HepG2 (cell line): ENCODE measurements at regions not wholly inside any gene's neighbourhood (a gene's known extent, or its start where the extent isn't known, plus 50 kb on each side); places are given as distances from the start of the nearest gene placed in this dataset.

ENCODE experiments used
- ATAC-seq: fragments of 200-7000 bp; cut with Tn5 transposase; 3 replicates; pipeline ENCODE4 v1.9.1; 2020; ENCODE audit warnings: mild to moderate bottlenecking, moderate library complexity
- BruUV-seq: library from RNA; stranded (reverse); fragments of 400-500 nt; replicated peaks from 2 replicates; lab custom pipeline; 2021; lab: Mats Ljungman, UMichigan
- CTCF ChIA-PET: fragments of 300-600 bp; formaldehyde crosslinking; extraction: SDS; loops from one replicate; lab custom pipeline; 2021; ENCODE audit warnings: low total read pairs, inconsistent platforms, low intra/inter-chr PET ratio; lab: Yijun Ruan, JAX
- POLR2A ChIA-PET: fragments of 350-600 bp; sonication (Branson Sonifier 250); formaldehyde crosslinking; loops from one replicate; lab custom pipeline; 2020; ENCODE audit warnings: antibody characterized with exemption, inconsistent platforms; lab: Yijun Ruan, JAX
- DNase-seq: peaks from one replicate; pipeline ENCODE4 v3.0.0-alpha.2; 2015; ENCODE audit warnings: low spot score
- FAIRE-seq: peaks from 3 replicates; lab custom pipeline; 2011; peaks lifted over from hg19 to GRCh38; lab: Jason Lieb, UNC
- H2AFZ ChIP-seq: one replicate; pipeline ENCODE4 v1.6.1; 2011; ENCODE audit warnings: low read length, inconsistent platforms
- H3K27ac ChIP-seq: fragments of 300-600 bp; 3 replicates; pipeline ENCODE4 v1.8.0; 2011; ENCODE audit warnings: mixed run types, mild to moderate bottlenecking, mixed read lengths, low read length, inconsistent platforms; ENCODE audit not compliant: insufficient read depth; ENCODE audit errors: extremely low read length
- H3K27me3 ChIP-seq, 2 experiments: fragments of 200-600 bp in 1 of 2; 2 replicates in 1 of 2; 3 replicates in 1 of 2; pipeline versions ENCODE4 v1.6.0 to v1.8.0; 2011; ENCODE audit warnings: low read length in 2 of 2, mild to moderate bottlenecking in 2 of 2, moderate library complexity in 2 of 2, inconsistent platforms in 1 of 2; ENCODE audit not compliant: insufficient read depth in 2 of 2, control insufficient read depth in 1 of 2
- H3K36me3 ChIP-seq, 2 experiments: fragments of 200-600 bp in 1 of 2; replicated peaks in 1 of 2; 2 replicates in 1 of 2; 3 replicates in 1 of 2; pipeline versions ENCODE4 v1.5.1 to v1.8.0; 2011; ENCODE audit warnings: low read length in 2 of 2, inconsistent platforms in 1 of 2; ENCODE audit not compliant: insufficient read depth in 2 of 2, control insufficient read depth in 1 of 2
- H3K4me1 ChIP-seq: 2 replicates; pipeline ENCODE4 v1.5.1; 2012; ENCODE audit warnings: low read length, inconsistent platforms; ENCODE audit not compliant: insufficient read depth
- H3K4me2 ChIP-seq: 2 replicates; pipeline ENCODE4 v1.6.0; 2011; ENCODE audit warnings: low read depth, low read length, inconsistent platforms
- H3K4me3 ChIP-seq, 3 experiments: fragments of 200-600 bp in 1 of 3; sonication (generic), shearing (Covaris generic) in 1 of 3; replicated peaks in 1 of 3; 2 replicates each; pipeline ENCODE4 v1.5.1; 2011 to 2016; ENCODE audit warnings: low read length in 3 of 3, inconsistent platforms in 2 of 3, low read depth in 2 of 3, mild to moderate bottlenecking in 2 of 3, control low read depth in 1 of 3, mixed read lengths in 1 of 3; ENCODE audit not compliant: insufficient read depth in 1 of 3
- H3K79me2 ChIP-seq: one replicate; pipeline ENCODE4 v1.6.1; 2011; ENCODE audit warnings: low read length, inconsistent platforms; ENCODE audit not compliant: insufficient read depth
- H3K9ac ChIP-seq: 2 replicates; pipeline ENCODE4 v1.6.0; 2011; ENCODE audit warnings: mild to moderate bottlenecking, low read depth, low read length, inconsistent platforms; ENCODE audit not compliant: insufficient read depth
- H3K9me3 ChIP-seq: 2 replicates; pipeline ENCODE4 v1.5.1; 2012; ENCODE audit warnings: mild to moderate bottlenecking, low read length
- H4K20me1 ChIP-seq: 2 replicates; pipeline ENCODE4 v1.6.0; 2011; ENCODE audit warnings: inconsistent platforms, mild to moderate bottlenecking, low read length, moderate library complexity; ENCODE audit not compliant: insufficient read depth
- HOXA7 ChIP-seq: sonication (generic); formaldehyde crosslinking; IDR thresholded peaks from 2 replicates; pipeline ENCODE4 v1.8.1; 2022; ENCODE audit warnings: mild to moderate bottlenecking, missing genetic modification reagents, moderate library complexity
- MED13 ChIP-seq: sonication (generic); formaldehyde crosslinking; IDR thresholded peaks from 2 replicates; pipeline ENCODE4 v1.5.0; 2020; ENCODE audit warnings: missing genetic modification reagents
- RAD51 ChIP-seq: fragments of 450-650 bp; IDR thresholded peaks from 2 replicates; pipeline ENCODE4 v1.6.1; 2016; ENCODE audit warnings: borderline replicate concordance
- RARA ChIP-seq: IDR thresholded peaks from 2 replicates; pipeline ENCODE4 v1.6.1; 2016; ENCODE audit warnings: missing genetic modification reagents, missing compliant biosample characterization
- SIX4 ChIP-seq: sonication (generic); formaldehyde crosslinking; IDR thresholded peaks from 2 replicates; pipeline ENCODE4 v1.4.0; 2020; ENCODE audit warnings: missing genetic modification reagents
- U2AF2 ChIP-seq: fragments of 200-400 bp; formaldehyde crosslinking; IDR thresholded peaks from 2 replicates; pipeline ENCODE4 v1.6.1; 2017; ENCODE audit warnings: low read depth, mild to moderate bottlenecking, low read length
- ZNF232 ChIP-seq: sonication (generic); formaldehyde crosslinking; IDR thresholded peaks from 2 replicates; pipeline ENCODE4 v1.4.0; 2020; ENCODE audit warnings: missing genetic modification reagents, borderline replicate concordance
- ZNF569 ChIP-seq: sonication (generic); formaldehyde crosslinking; IDR thresholded peaks from 2 replicates; pipeline ENCODE4 v1.5.0; 2020; ENCODE audit warnings: mild to moderate bottlenecking, missing genetic modification reagents, moderate library complexity, borderline replicate concordance
- WGBS: methylation state at CpG from one replicate; pipeline ENCODE4 v1.1.6; 2017; ENCODE audit warnings: low lambda C conversion rate; 5-methylcytosine and 5-hydroxymethylcytosine counted together
- in situ Hi-C: cut with HindIII; loops from 2 replicates; pipeline ENCODE4 v1.10.0; 2017; ENCODE audit warnings: low pct_unique_long_range_greater_than_20kb; ENCODE audit not compliant: extremely low pct_ligation_motif_present
- intact Hi-C: fragments of 100-400 bp; cut with micrococcal nuclease; formaldehyde crosslinking; loops from one replicate; pipeline ENCODE4 v1.10.0; 2022; ENCODE audit not compliant: unreplicated experiment
- TF ChIP-seq, protein P1 (sequence below): IDR thresholded peaks from 2 replicates; pipeline ENCODE4 v1.6.1; 2016
- TF ChIP-seq, protein P2 (sequence below): sonication (generic); formaldehyde crosslinking; IDR thresholded peaks from 2 replicates; pipeline ENCODE4 v1.4.0; 2020; ENCODE audit warnings: mild to moderate bottlenecking, missing genetic modification reagents
- TF ChIP-seq, protein P3 (sequence below), 2 experiments: sonication (generic) in 1 of 2; formaldehyde crosslinking in 1 of 2; IDR thresholded peaks; 2 replicates each; pipeline versions ENCODE4 v1.5.1 to v1.6.1; 2011 to 2020; ENCODE audit warnings: borderline replicate concordance in 1 of 2, low read depth in 1 of 2, low read length in 1 of 2, mild to moderate bottlenecking in 1 of 2, missing genetic modification reagents in 1 of 2, moderate library complexity in 1 of 2

DNA sequence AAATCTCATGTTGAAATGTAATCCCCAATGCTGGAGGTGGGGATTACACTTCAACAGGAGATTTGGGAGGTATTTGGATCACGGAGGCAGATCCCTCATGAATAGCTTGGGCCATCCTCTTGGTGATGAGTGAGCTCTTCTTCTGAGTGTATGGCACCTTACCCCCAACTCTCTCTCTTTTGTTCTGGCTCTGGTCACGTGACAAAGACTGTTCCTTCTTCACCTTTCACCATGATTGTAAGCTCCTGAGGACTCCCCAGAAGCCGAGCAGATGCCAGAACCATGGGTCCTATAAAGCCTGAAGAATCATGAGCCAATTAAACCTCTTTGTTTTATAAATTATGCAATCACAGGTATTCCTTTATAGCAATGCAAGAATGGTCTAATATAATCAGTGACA, 684.2 kb downstream of the LIG4 start:
- H3K79me2 ChIP-seq = no peaks in the 10 kb centered on the region

DNA sequence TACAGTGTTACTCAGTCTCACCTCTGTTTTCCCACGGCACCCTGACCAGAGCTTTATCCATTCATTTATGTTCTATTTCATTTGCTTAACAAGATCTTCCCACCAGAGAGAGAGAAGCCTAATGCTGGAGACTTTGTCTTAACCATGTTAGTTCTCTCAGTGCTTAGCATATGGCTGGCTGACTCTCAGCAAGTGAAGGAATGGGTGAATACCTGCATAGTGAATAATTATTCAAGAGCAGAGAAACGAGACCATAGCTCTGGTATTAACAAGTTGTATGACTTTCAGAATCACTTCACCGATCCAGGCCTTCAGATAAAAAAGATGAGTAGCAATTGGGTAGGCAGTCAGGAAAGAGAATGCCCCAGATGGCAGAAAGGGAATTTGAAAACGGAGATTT, 686.3 kb downstream of the LIG4 start:
- intact Hi-C loops = no loop called here
- H3K36me3 ChIP-seq = no peaks in the 10 kb centered on the region
- ATAC-seq = no peak
- no peak for FAIRE-seq
- no peaks in the 10 kb centered on the region for H3K79me2 ChIP-seq
- BruUV-seq = no TSS peak
- DNase-seq = no peak
- no peak overlapping the region for H2AFZ ChIP-seq
- CTCF ChIA-PET = no interaction called here
- H3K9me3 ChIP-seq = no peaks in the 10 kb centered on the region; the same call in 1 of the 2 replicates
- H3K4me1 ChIP-seq = no peaks in the 10 kb centered on the region
- no peak overlapping the region for H3K27ac ChIP-seq
- no peaks in the 10 kb centered on the region for H4K20me1 ChIP-seq
- no peak overlapping the region for H3K4me2 ChIP-seq
- POLR2A ChIA-PET = no interaction called here
- H3K27me3 ChIP-seq = no peaks in the 10 kb centered on the region
- 2% methylated on average over 4 of the region's 4 CpGs for WGBS
- TF ChIP-seq, protein P1, sequence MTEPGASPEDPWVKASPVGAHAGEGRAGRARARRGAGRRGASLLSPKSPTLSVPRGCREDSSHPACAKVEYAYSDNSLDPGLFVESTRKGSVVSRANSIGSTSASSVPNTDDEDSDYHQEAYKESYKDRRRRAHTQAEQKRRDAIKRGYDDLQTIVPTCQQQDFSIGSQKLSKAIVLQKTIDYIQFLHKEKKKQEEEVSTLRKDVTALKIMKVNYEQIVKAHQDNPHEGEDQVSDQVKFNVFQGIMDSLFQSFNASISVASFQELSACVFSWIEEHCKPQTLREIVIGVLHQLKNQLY = no peak
- no peak for TF ChIP-seq ZNF232 (CRISPR knock-in tag)
- TF ChIP-seq MED13 (CRISPR knock-in tag) = no peak
- no peak for TF ChIP-seq RARA (CRISPR knock-in tag)
- TF ChIP-seq, protein P2, sequence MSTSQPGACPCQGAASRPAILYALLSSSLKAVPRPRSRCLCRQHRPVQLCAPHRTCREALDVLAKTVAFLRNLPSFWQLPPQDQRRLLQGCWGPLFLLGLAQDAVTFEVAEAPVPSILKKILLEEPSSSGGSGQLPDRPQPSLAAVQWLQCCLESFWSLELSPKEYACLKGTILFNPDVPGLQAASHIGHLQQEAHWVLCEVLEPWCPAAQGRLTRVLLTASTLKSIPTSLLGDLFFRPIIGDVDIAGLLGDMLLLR = no peak
- no peak for TF ChIP-seq ZNF569
- TF ChIP-seq SIX4 (CRISPR knock-in tag) = no peak
- TF ChIP-seq, all 625 proteins: peak for 0
- Histone ChIP-seq H3K9ac (no peak overlapping the region), H3K4me3 (no peak overlapping the region)
- in situ Hi-C loops = no loop called here

More for the DNA sequence above, 684.2 kb downstream of the LIG4 start:
- BruUV-seq = no TSS peak
- ATAC-seq (no peak), FAIRE-seq (no peak), DNase-seq (no peak)
- Histone ChIP-seq H2AFZ (no peak overlapping the region), H3K27me3 (no peaks in the 10 kb centered on the region), H3K36me3 (no peaks in the 10 kb centered on the region), H3K9ac (no peak overlapping the region), H3K4me1 (no peaks in the 10 kb centered on the region), H4K20me1 (no peaks in the 10 kb centered on the region), H3K27ac (no peak overlapping the region), H3K4me3 (no peak overlapping the region), H3K4me2 (no peak overlapping the region), H3K9me3 (no peaks in the 10 kb centered on the region; the same call in 1 of the 2 replicates)
- TF ChIP-seq HOXA7 (CRISPR knock-in tag) (no peak), U2AF2 (no peak), RAD51 (peak; percentile 74; the same call in 1 of the 2 replicates)
- TF ChIP-seq, protein P3, sequence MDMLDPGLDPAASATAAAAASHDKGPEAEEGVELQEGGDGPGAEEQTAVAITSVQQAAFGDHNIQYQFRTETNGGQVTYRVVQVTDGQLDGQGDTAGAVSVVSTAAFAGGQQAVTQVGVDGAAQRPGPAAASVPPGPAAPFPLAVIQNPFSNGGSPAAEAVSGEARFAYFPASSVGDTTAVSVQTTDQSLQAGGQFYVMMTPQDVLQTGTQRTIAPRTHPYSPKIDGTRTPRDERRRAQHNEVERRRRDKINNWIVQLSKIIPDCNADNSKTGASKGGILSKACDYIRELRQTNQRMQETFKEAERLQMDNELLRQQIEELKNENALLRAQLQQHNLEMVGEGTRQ (IDR thresholded peaks at IDR 0.05; ENCODE audit: low read depth, low read length) = peak; percentile 48
- TF ChIP-seq, protein P3 (CRISPR knock-in tag; IDR thresholded peaks at IDR 0.05; ENCODE audit: borderline replicate concordance) = no peak
- intact Hi-C loops (no loop called here), in situ Hi-C loops (no loop called here)
- POLR2A ChIA-PET = no interaction called here
- WGBS = 0% methylated on average over 3 of the region's 3 CpGs
- CTCF ChIA-PET = no interaction called here
